Naive B cell (primary cell): ENCODE measurements at regions not wholly inside any gene's neighbourhood (a gene's known extent, or its start where the extent isn't known, plus 50 kb on each side); places are given as distances from the start of the nearest gene placed in this dataset.
"Not testable (repeated sequence)": the region's sequence is repeated elsewhere in the genome, so short reads cannot be mapped to it uniquely, and the experiment has no call there.

Source experiments
- ATAC-seq, 2 donors: fragments of 150-1000 bp; cut with Tn5 transposase; 2 replicates each; pipeline ENCODE4 v1.10.0; 2021; ENCODE audit warnings: low read depth in 2 of 2, mild to moderate bottlenecking in 2 of 2, moderate library complexity in 2 of 2
- DNase-seq: peaks from one replicate; pipeline ENCODE4 v3.0.0; 2022
- H3K27ac Mint-ChIP-seq, 6 donors: one replicate each; pipeline ENCODE4 v1.8.0; 2020 to 2022; ENCODE audit warnings: mild to moderate bottlenecking in 6 of 6, mixed read lengths in 6 of 6, moderate library complexity in 5 of 6, inconsistent platforms in 2 of 6
- H3K27me3 Mint-ChIP-seq, 3 donors: one replicate each; pipeline ENCODE4 v1.8.0; 2021 to 2022; ENCODE audit warnings: mixed read lengths in 3 of 3, mild to moderate bottlenecking in 1 of 3
- H3K36me3 Mint-ChIP-seq, 2 donors: one replicate each; pipeline ENCODE4 v1.8.0; 2020 to 2022; ENCODE audit warnings: mixed read lengths in 2 of 2, inconsistent platforms in 1 of 2, mild to moderate bottlenecking in 1 of 2
- H3K4me1 Mint-ChIP-seq, 3 donors: one replicate each; pipeline ENCODE4 v1.8.0; 2020 to 2022; ENCODE audit warnings: mixed read lengths in 3 of 3, inconsistent platforms in 1 of 3, mild to moderate bottlenecking in 1 of 3, moderate library complexity in 1 of 3
- H3K4me3 Mint-ChIP-seq, 8 donors: one replicate each; pipeline ENCODE4 v1.8.0; 2020 to 2022; ENCODE audit warnings: mild to moderate bottlenecking in 8 of 8, mixed read lengths in 8 of 8, moderate library complexity in 8 of 8, inconsistent platforms in 2 of 8
- H3K9me3 Mint-ChIP-seq, 7 donors: one replicate each; pipeline ENCODE4 v1.8.0; 2020 to 2022; ENCODE audit warnings: mixed read lengths in 7 of 7, mild to moderate bottlenecking in 5 of 7, inconsistent platforms in 2 of 7, moderate library complexity in 1 of 7

DNA sequence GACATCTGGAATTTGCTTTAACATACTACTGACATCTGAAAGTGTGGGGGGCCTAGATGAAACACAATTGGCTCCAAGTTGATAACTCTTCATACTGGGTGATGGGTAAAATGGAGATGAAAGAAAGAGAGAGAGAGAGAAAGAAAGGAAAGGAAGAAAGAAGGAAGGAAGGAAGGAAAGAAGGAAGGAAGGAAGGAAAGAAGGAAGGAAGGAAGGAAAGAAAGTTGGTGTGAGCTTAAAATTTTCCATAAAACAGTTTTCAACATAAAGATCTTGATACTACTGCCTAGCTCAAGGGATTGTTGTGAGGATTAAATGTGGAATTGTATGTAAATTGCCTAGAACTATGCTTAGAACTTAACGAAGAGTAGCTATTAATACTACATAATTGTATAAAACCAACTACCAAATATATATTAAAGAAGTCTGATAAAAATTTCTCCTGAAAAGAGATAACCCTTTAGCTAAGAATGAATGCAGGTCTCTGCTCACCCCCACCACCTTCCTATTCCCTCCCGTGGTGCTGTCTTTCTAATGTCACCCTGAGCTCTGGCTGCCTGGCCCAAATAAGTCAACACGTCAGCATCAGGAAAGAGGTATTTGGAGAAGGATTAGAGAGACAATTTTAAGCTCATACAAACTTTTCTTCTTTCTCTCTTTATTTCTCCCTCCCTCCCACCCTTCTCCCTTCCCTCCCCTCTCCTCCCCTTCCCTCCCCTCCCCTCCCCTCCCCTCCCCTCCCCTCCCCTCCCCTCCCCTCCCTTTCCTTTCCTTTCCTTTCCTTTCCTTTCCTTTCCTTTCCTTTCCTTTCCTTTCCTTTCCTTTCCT lies 89.3 kb upstream of the SGIP1 start:
- no peaks in the 10 kb centered on the region for H3K27me3 Mint-ChIP-seq
- peak overlapping the region; percentile 93 to 99 (median 97) for H3K27ac Mint-ChIP-seq
- H3K9me3 Mint-ChIP-seq: no peaks in the 10 kb centered on the region
- no peaks in the 10 kb centered on the region for H3K36me3 Mint-ChIP-seq
- DNase-seq (no peak), ATAC-seq (no peak)
- peaks cover 28 to 35% (median 33%) of the 10 kb centered on the region in 3 donors for H3K4me1 Mint-ChIP-seq
- peak overlapping the region; percentile 20 to 91 (median 82) for H3K4me3 Mint-ChIP-seq

DNA sequence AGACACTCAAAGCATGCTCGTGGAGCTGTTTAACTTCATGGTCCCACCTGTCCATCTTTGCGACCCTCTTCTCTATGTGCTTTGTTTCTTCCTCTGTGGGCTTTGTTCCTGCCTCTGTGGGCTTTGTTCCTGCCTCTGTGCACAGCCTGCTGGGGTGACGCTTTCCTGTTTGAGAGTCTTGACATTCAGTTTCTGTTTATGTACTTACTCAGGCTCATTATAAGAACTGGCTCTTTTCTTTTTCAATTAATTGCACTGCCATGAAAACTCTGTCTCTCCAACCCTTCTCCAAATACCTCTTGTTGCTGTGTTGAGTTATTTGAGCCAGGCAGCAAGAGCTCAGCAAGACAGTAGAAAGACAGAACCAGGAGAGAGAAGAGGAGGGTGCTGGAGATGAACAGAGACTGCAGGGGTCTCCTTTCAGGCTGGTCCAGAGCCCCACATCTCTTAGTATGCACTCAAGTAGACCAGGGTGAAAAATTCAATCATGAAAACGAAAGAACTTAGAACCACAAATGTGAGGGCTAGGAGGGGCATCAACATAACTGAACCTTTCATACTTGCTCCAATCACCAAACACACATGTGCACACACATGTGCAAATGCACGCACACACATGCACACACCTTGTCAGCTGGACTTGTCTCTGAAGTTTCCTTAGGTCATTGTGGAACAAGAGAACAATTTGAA lies 88.3 kb upstream of the SGIP1 start:
- Mint-ChIP-seq H3K27me3 (no peaks in the 10 kb centered on the region), H3K9me3 (no peaks in the 10 kb centered on the region), H3K4me1 (peaks cover 25 to 30% (median 28%) of the 10 kb centered on the region in 3 donors), H3K27ac (peak overlapping the region; percentile 93 to 99 (median 97)), H3K4me3 (peak overlapping the region; percentile 20 to 91 (median 82)), H3K36me3 (no peaks in the 10 kb centered on the region)
- DNase-seq: peak; percentile 60
- ATAC-seq: peak; percentile 92

DNA sequence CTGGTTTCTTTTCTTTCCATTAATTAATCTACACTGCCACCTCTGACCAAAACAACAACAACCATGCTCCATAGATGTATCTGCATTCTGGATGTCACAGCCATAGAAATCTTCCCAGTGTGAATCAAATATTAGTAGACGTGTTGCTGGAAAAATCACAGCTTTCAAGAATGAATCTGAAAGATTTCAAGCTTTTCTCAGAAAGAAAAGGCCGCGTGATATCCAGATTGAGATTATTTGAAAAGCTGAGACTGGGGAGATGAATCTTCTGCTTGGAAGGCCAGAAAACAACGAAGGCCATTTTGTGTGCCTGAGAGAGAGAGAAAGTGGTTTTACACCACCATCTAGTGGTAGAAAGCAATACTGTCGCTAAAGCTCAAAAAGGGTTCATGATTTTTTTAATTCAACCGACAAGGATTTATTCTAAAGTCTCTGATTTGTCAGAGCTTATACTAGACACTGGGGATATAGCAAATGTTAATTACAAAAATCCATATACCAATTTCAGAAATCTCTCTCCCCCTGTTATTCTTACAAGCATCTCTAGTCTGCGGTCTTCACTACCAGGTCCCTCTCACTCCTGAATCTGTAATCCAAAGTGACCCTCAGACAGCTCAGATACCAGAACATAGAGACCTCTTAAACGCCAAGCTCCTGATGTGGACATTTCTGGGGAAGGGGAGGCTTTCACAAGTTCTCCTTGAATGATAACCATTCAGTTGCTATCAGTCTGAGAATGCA lies 87.5 kb upstream of the SGIP1 start:
- Mint-ChIP-seq H3K27me3 (no peaks in the 10 kb centered on the region), H3K4me1 (peaks cover 25 to 30% (median 28%) of the 10 kb centered on the region in 3 donors), H3K4me3 (peak overlapping the region; percentile 32 to 91 (median 79)), H3K27ac (peak overlapping the region; percentile 93 to 99 (median 97)), H3K36me3 (no peaks in the 10 kb centered on the region), H3K9me3 (no peaks in the 10 kb centered on the region)
- DNase-seq (peak; percentile 70), ATAC-seq (peak; percentile 58 to 61)

DNA sequence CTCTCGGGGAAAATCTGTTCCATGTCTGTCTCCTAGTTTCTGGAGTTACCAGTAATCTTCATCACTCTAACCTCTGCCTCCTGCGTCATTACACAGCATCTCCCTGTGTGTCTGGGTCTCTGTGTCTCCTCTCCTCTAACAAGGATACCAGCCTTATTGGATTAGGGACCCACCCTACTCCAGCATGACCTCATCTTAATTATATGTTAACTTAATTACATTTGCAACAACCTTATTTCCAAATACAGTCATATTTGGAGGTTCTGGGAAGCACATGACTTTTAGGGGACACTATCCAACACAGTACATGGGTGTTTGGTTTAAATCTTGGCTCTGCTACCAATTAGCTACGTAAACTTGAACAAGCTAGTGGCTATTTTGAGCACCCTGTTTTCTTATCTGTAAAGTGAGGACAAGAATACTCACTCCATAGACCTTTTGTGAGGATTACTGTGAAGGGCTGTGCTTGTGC lies 83.9 kb upstream of the SGIP1 start:
- no peaks in the 10 kb centered on the region for H3K27me3 Mint-ChIP-seq
- H3K4me3 Mint-ChIP-seq: no peak overlapping the region
- H3K36me3 Mint-ChIP-seq: no peaks in the 10 kb centered on the region
- DNase-seq: no peak
- ATAC-seq: no peak
- no peaks in the 10 kb centered on the region for H3K9me3 Mint-ChIP-seq
- H3K4me1 Mint-ChIP-seq: peaks cover 14 to 16% (median 14%) of the 10 kb centered on the region in 3 donors
- no peak overlapping the region for H3K27ac Mint-ChIP-seq

DNA sequence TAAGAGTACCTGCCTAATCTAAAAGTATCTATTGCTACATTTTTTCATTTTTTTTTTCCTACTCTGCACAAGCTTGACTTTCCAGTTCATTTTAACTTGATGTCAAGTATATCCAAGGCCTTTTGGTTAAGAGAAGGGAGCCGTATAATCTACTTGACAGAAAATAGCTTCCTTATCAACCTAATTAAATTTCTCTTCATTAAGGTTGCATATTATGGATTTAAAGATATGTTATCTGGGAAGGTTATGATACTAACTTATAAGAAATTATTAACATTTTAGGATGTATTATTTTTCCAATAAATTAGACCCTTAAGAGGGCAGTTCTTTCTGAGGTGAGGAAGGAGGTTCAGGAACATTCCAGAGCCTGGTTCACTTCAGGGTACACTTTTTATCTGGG lies 83.1 kb upstream of the SGIP1 start:
- no peaks in the 10 kb centered on the region for H3K9me3 Mint-ChIP-seq
- no peak for ATAC-seq
- H3K36me3 Mint-ChIP-seq: no peaks in the 10 kb centered on the region
- H3K4me3 Mint-ChIP-seq: no peak overlapping the region
- peaks cover 7 to 8% (median 7%) of the 10 kb centered on the region in 3 donors for H3K4me1 Mint-ChIP-seq
- no peak overlapping the region for H3K27ac Mint-ChIP-seq
- H3K27me3 Mint-ChIP-seq: no peaks in the 10 kb centered on the region
- DNase-seq: no peak

DNA sequence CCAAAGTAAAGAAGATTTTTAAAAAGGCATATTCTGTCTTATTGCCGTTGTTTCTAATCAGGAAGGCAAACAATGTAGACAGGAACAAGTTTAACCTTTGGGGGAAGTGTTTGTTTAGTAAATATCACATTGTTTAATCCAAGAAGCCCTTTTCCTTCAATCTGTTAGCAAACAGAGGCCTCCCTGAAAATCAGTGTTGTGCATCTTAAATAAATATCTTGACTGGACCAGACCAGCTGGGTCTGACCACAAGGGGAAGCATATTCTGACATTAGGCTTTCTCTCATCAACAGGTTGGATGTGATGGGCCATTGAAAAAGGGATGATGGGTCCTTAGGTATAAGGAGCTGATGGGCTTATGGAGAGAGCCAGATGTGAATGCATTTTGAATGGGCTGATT lies 81.8 kb upstream of the SGIP1 start:
- no peaks in the 10 kb centered on the region for H3K4me1 Mint-ChIP-seq
- peak overlapping the region in 1 of 6 donors; percentile 13 for H3K27ac Mint-ChIP-seq
- no peaks in the 10 kb centered on the region for H3K27me3 Mint-ChIP-seq
- no peaks in the 10 kb centered on the region for H3K9me3 Mint-ChIP-seq
- no peak for DNase-seq
- ATAC-seq: no peak
- no peak overlapping the region for H3K4me3 Mint-ChIP-seq
- H3K36me3 Mint-ChIP-seq: no peaks in the 10 kb centered on the region

DNA sequence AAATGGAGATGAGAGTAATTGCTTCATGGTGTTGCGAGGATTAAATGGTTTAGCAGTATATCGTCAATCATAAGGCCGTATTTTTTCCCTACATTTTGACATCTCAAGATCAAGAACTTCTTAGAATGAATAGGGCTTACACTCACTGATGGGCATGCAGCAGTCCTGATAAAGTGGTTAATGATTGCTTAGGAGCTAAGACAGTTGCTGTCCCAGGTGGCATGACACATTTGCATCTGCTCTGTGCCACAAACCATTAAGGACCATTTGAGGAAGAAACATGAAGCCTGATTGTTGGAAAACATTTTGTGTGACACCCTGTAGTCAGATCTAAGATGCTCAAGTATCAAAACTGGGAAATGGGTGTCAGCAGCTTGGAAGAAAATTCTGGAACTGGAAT lies 81.0 kb upstream of the SGIP1 start:
- no peaks in the 10 kb centered on the region for H3K27me3 Mint-ChIP-seq
- ATAC-seq (no peak), DNase-seq (no peak)
- no peak overlapping the region for H3K27ac Mint-ChIP-seq
- no peaks in the 10 kb centered on the region for H3K36me3 Mint-ChIP-seq
- H3K9me3 Mint-ChIP-seq: no peaks in the 10 kb centered on the region
- H3K4me1 Mint-ChIP-seq: no peaks in the 10 kb centered on the region
- no peak overlapping the region for H3K4me3 Mint-ChIP-seq

DNA sequence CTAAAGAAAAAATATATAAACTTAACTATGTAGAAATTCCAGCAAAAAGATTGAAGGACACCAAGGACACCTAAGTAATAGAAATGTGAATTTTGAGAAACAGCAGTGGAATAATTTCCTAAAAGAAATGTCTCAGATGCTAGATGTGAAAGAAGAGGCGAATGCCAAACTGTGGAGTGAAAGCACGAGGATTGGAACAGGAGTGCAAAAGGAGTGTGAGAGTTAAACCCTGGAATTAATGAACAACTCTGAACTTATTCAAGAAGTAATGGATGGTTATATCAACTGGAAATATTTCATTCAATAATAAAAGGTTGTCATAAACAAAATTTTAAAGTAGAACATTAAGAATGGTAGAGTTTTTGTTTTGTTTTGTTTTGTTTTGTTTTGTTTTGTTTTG lies 78.5 kb upstream of the SGIP1 start:
- Mint-ChIP-seq H3K4me1 (no peaks in the 10 kb centered on the region), H3K4me3 (no peak overlapping the region), H3K9me3 (peaks cover 3 to 12% (median 8%) of the 10 kb centered on the region in 7 donors), H3K36me3 (peaks cover 7 to 11% of the 10 kb centered on the region in 2 donors), H3K27ac (no peak overlapping the region), H3K27me3 (peaks cover 0 to 7% (median 0%) of the 10 kb centered on the region in 3 donors)
- no peak for ATAC-seq
- no peak for DNase-seq

DNA sequence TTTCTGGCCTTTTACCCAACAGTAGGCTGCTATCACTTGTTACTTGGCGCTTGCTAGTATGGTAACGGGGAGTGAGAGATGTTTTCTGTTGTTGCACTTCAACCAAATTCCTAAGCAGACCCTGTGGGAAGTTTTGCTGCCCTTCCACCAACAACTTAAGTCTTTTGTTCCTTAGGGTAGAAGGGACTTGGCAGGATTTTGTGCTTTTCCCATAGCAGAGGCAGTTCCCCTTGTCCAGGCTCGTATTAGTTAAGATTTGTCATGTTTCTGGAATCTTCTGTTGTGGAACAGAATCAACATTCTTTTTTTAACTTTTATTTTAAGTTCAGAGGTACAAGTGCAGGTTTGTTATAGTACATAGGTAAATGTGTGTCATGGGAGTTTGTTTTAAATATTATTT lies 73.2 kb upstream of the SGIP1 start:
- no peaks in the 10 kb centered on the region for H3K4me1 Mint-ChIP-seq
- no peak overlapping the region for H3K4me3 Mint-ChIP-seq
- DNase-seq (no peak), ATAC-seq (no peak)
- H3K27me3 Mint-ChIP-seq: peaks cover 0 to 21% (median 18%) of the 10 kb centered on the region in 3 donors
- H3K36me3 Mint-ChIP-seq: peaks cover 7 to 27% of the 10 kb centered on the region in 2 donors
- peaks cover 14 to 43% (median 23%) of the 10 kb centered on the region in 7 donors for H3K9me3 Mint-ChIP-seq
- H3K27ac Mint-ChIP-seq: no peak overlapping the region

DNA sequence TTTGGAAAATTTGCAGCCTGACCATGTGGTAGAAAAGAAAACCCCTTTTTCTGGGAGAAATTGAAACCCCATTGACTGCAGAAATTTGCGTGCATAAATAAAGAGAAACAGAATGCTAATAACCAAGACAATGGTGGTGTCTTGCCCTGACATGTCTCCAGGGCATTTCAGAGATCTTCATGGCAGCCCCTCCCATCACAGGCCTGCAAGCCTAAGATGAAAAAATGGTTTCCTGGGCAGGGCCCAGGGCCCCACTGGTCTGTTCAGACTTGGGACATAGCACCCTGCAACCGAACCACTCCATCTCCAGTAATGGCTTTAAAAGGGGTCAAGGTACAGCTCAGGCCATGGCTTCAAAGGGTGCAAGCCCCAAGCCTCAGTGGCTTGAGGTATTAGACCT lies 71.6 kb upstream of the SGIP1 start:
- no peaks in the 10 kb centered on the region for H3K4me1 Mint-ChIP-seq
- DNase-seq (no peak), ATAC-seq (no peak)
- no peak overlapping the region for H3K27ac Mint-ChIP-seq
- H3K27me3 Mint-ChIP-seq: peaks cover 0 to 24% (median 22%) of the 10 kb centered on the region in 3 donors
- peaks cover 7 to 27% of the 10 kb centered on the region in 2 donors for H3K36me3 Mint-ChIP-seq
- peaks cover 14 to 43% (median 23%) of the 10 kb centered on the region in 7 donors for H3K9me3 Mint-ChIP-seq
- no peak overlapping the region for H3K4me3 Mint-ChIP-seq

DNA sequence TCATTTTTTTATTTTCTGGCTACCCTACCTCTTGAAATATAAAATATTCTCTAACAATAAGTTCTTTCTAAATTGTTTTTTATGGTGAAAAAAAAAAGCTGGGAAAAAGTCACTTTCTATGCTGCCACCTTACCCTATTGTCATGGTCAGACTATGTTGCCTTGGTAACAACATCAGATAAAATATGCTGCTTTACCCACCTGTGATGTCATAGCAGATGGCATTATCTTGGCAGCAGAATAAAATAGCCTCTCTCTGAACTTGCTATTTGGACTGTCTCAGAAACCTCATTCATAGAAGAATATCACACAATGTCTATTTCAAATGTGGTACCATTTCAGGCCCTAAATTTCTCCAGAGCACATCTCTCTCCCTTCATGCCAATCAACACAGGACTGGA lies 69.6 kb upstream of the SGIP1 start:
- peaks cover 14 to 42% (median 23%) of the 10 kb centered on the region in 7 donors for H3K9me3 Mint-ChIP-seq
- peaks cover 0 to 30% (median 30%) of the 10 kb centered on the region in 3 donors for H3K27me3 Mint-ChIP-seq
- H3K36me3 Mint-ChIP-seq: peaks cover 7 to 26% of the 10 kb centered on the region in 2 donors
- no peak for DNase-seq
- H3K4me3 Mint-ChIP-seq: no peak overlapping the region
- ATAC-seq: no peak
- H3K27ac Mint-ChIP-seq: no peak overlapping the region
- no peaks in the 10 kb centered on the region for H3K4me1 Mint-ChIP-seq

DNA sequence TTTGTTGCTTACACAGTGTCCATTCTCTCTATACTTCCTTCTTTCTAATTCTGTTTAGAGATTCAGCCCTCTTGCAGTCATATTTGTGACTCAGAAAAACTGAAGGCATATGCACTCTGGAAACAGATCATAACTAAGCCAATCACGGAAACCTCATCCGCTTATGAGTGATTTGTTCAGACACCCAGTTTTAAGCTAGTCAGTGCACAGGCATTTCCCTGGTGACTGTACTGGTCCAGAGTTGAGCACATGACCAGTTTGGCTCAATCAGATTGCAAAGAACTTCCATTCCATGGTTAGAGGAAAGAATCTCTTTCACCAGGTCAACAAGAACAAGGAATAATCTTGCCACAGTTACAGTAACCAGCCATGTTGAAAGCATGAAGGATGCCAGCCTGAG lies 69.2 kb upstream of the SGIP1 start:
- Mint-ChIP-seq H3K9me3 (peaks cover 10 to 38% (median 19%) of the 10 kb centered on the region in 7 donors), H3K36me3 (peaks cover 3 to 22% of the 10 kb centered on the region in 2 donors), H3K4me1 (no peaks in the 10 kb centered on the region), H3K27ac (no peak overlapping the region), H3K27me3 (peaks cover 0 to 30% (median 26%) of the 10 kb centered on the region in 3 donors), H3K4me3 (no peak overlapping the region)
- ATAC-seq: no peak
- no peak for DNase-seq

DNA sequence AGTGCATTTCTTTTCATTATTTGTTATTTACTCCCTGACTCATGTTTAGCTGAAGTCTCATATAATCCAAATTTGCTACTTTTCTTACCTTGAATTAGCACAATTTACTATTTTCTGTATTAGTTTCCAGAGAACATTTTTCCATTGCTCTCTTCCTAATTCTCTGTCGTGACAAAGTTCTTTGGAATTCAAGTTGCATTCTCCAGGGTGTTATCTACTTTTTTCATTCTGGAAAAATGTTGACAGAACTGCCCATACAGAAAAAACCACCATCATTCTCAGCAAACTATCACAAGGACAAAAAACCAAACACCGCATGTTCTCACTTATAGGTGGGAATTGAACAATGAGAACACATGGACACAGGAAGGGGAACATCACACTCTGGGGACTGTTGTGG lies 67.3 kb upstream of the SGIP1 start:
- H3K36me3 Mint-ChIP-seq: peaks cover 0 to 10% of the 10 kb centered on the region in 2 donors
- DNase-seq, H3K27ac Mint-ChIP-seq, ATAC-seq, H3K4me1 Mint-ChIP-seq, H3K4me3 Mint-ChIP-seq: not testable (repeated sequence)
- peaks cover 3 to 25% (median 19%) of the 10 kb centered on the region in 3 donors for H3K27me3 Mint-ChIP-seq
- peaks cover 2 to 21% (median 9%) of the 10 kb centered on the region in 7 donors for H3K9me3 Mint-ChIP-seq
